HFFc6 (cell line): ENCODE measurements at regions not wholly inside any gene's neighbourhood (a gene's known extent, or its start where the extent isn't known, plus 50 kb on each side); places are given as distances from the start of the nearest gene placed in this dataset.

Source experiments
- DNase-seq: peaks from one replicate; pipeline ENCODE4 v3.0.0-alpha.2; 2018
- H3K27ac Mint-ChIP-seq: 2 replicates; pipeline ENCODE4 v1.8.0; 2020; ENCODE audit warnings: mild to moderate bottlenecking, mixed read lengths
- H3K27me3 Mint-ChIP-seq: 2 replicates; pipeline ENCODE4 v1.8.0; 2021; ENCODE audit warnings: mild to moderate bottlenecking, moderate library complexity, mixed read lengths; ENCODE audit not compliant: insufficient read depth
- H3K36me3 Mint-ChIP-seq: 2 replicates; pipeline ENCODE4 v1.8.0; 2021; ENCODE audit warnings: low read depth, mixed read lengths
- H3K4me1 Mint-ChIP-seq: 2 replicates; pipeline ENCODE4 v1.8.0; 2020; ENCODE audit warnings: low read depth, mixed read lengths
- H3K4me3 Mint-ChIP-seq: 2 replicates; pipeline ENCODE4 v1.8.0; 2020; ENCODE audit warnings: mild to moderate bottlenecking, moderate library complexity, mixed read lengths
- H3K9me3 Mint-ChIP-seq: 2 replicates; pipeline ENCODE4 v1.8.0; 2020; ENCODE audit warnings: mild to moderate bottlenecking, mixed read lengths
- CTCF ChIP-seq: fragments of 200-600 bp; sonication (generic); IDR thresholded peaks from 2 replicates; pipeline ENCODE4 v1.5.0; 2021; ENCODE audit warnings: antibody characterized with exemption, mild to moderate bottlenecking

DNA sequence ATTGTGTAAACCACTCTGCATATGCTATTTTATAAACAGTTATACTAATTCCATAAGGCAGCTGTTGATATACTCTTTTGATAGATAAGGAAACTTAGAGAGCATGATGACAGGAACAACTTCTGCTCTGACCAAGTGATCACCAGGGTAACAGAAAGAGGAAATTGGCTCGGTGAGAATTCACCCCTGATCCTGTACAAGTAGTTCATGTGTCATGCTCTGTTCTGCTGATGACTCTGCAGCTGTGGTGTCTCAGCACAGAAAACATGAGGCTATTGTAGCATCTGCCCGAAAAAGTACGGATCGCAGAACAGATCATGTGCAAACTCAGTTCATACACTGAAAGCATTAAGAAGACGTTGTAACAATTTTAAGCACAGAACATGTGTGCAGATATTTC lies 345.0 kb downstream of the LRIG3 start:
- Mint-ChIP-seq H3K4me3 (peak overlapping the region; percentile 25), H3K27ac (peak overlapping the region; percentile 42), H3K36me3 (no peaks in the 10 kb centered on the region), H3K4me1 (peaks cover 30% of the 10 kb centered on the region), H3K9me3 (no peaks in the 10 kb centered on the region), H3K27me3 (no peaks in the 10 kb centered on the region; the same call in 1 of the 2 replicates)
- DNase-seq, result peak; percentile 71
- TF ChIP-seq CTCF, result no peak

DNA sequence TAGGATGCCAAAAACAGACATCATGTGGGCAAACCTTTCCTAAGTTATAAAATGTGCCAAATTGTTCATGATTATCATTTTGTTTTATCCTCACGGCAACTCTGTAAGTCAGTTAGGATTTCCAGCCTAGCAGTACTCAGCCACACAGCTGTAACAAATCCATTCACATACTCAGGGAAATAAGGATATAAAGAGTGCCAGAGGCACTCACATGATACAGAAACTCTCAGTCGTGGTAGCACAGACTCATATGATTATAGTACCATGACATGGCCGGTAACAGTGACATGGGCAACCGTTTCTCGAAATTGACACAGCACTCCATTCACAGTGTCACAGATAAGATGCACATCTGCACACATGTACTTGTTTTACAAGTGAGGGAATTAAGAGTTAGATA lies 344.2 kb downstream of the LRIG3 start:
- peaks cover 24% of the 10 kb centered on the region for H3K4me1 Mint-ChIP-seq
- TF ChIP-seq CTCF, result no peak
- DNase-seq, result no peak
- no peaks in the 10 kb centered on the region; the same call in 1 of the 2 replicates for H3K27me3 Mint-ChIP-seq
- no peaks in the 10 kb centered on the region for H3K9me3 Mint-ChIP-seq
- no peaks in the 10 kb centered on the region for H3K36me3 Mint-ChIP-seq
- no peak overlapping the region for H3K27ac Mint-ChIP-seq
- no peak overlapping the region for H3K4me3 Mint-ChIP-seq

GRCh38 chr12:58576916-58577315 lies 343.4 kb downstream of the LRIG3 start:
- Mint-ChIP-seq H3K9me3 (no peaks in the 10 kb centered on the region), H3K4me3 (no peak overlapping the region), H3K36me3 (no peaks in the 10 kb centered on the region), H3K27ac (no peak overlapping the region), H3K4me1 (peaks cover 24% of the 10 kb centered on the region), H3K27me3 (no peaks in the 10 kb centered on the region; the same call in 1 of the 2 replicates)
- no peak for TF ChIP-seq CTCF
- DNase-seq, result no peak

DNA sequence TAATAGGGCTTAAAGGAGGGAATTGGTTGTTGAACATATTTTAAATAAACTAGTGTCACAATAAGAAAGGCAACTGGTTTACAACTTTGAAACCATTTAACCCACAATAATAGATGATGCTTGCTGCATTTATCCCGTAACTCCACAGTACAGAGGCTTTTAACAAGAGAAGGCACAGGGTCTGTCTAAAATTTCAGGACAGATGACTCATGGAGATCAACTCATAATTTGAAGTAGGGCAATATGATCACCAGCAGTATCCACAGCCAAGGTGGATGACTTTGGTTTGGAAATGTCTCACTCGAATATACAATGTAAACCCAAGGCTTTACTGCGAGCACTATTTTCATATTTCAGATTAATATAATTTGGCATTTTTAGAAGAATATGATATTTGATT lies 340.2 kb downstream of the LRIG3 start:
- peaks cover 22% of the 10 kb centered on the region for H3K4me1 Mint-ChIP-seq
- no peaks in the 10 kb centered on the region for H3K9me3 Mint-ChIP-seq
- no peaks in the 10 kb centered on the region; the same call in 1 of the 2 replicates for H3K27me3 Mint-ChIP-seq
- TF ChIP-seq CTCF, result no peak
- no peak overlapping the region for H3K27ac Mint-ChIP-seq
- no peak overlapping the region for H3K4me3 Mint-ChIP-seq
- no peaks in the 10 kb centered on the region for H3K36me3 Mint-ChIP-seq
- DNase-seq, result no peak

DNA sequence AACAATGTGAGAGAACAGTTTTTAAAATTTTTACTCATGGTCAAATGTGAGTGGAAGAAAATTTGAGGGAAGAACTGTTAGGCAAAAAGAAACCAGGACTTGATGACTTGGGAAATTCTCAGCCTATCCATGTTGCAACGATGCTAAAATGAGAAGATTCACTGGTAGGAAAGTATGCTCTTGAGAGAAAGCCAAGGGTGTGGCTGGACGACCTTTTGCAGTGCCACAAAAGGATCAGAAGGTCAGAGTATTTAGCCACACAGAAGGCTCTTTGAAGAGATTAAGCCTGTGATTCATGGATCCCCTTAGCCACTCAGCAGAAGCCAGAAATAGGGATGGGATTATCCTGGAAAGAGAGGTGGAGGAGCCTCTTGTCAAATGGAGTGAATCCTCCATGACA lies 336.8 kb downstream of the LRIG3 start:
- TF ChIP-seq CTCF, result no peak
- no peaks in the 10 kb centered on the region for H3K36me3 Mint-ChIP-seq
- H3K27ac Mint-ChIP-seq, result peak overlapping the region; percentile 45; the same call in 1 of the 2 replicates
- no peaks in the 10 kb centered on the region for H3K27me3 Mint-ChIP-seq
- no peak overlapping the region for H3K4me3 Mint-ChIP-seq
- H3K4me1 Mint-ChIP-seq, result peaks cover 16% of the 10 kb centered on the region; the same call in 1 of the 2 replicates
- DNase-seq, result peak; percentile 41
- no peaks in the 10 kb centered on the region for H3K9me3 Mint-ChIP-seq

DNA sequence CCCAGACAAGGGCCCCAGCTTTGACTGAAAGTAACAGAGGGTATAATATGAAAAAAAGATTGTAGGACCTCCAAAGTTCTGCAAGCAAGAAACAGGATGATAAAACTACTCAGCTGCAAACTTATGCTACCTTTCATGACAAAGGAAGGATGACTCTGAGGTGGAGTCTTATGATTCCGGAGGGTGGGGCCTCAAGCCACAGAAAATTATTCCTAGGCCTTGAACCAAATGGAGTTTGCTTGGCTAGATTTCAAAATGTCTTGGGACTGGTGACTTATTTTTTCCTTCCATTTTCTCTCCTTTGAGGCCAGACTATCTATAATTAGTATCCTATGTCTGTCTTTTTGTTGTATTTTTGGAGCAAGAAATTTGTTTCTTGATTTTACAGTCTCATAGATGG lies 336.4 kb downstream of the LRIG3 start:
- no peak for TF ChIP-seq CTCF
- no peak for DNase-seq
- Mint-ChIP-seq H3K4me1 (peaks cover 18% of the 10 kb centered on the region; the same call in 1 of the 2 replicates), H3K9me3 (no peaks in the 10 kb centered on the region), H3K27me3 (no peaks in the 10 kb centered on the region), H3K4me3 (no peak overlapping the region), H3K27ac (no peak overlapping the region), H3K36me3 (no peaks in the 10 kb centered on the region)
